Dermis blood vessel endothelial cell (primary cell): ENCODE measurements at regions not wholly inside any gene's neighbourhood (a gene's known extent, or its start where the extent isn't known, plus 50 kb on each side); places are given as distances from the start of the nearest gene placed in this dataset.
"Not testable (repeated sequence)": the region's sequence is repeated elsewhere in the genome, so short reads cannot be mapped to it uniquely, and the experiment has no call there.

ENCODE experiments used
- DNase-seq: peaks from one replicate; pipeline ENCODE4 v3.0.0; 2010

- DNase-seq: no peak
Observed at GRCh38 chr7:39758234-39758970, 135.0 kb downstream of the RALA start.

GRCh38 chr7:39761449-39761848 lies 138.1 kb downstream of the RALA start:
- no peak for DNase-seq

- not testable (repeated sequence) for DNase-seq
Observed at GRCh38 chr7:39762466-39762865, 139.1 kb downstream of the RALA start.

- not testable (repeated sequence) for DNase-seq
Observed at GRCh38 chr7:39762881-39763280, 139.5 kb downstream of the RALA start.

- not testable (repeated sequence) for DNase-seq
Observed at GRCh38 chr7:39765833-39766232, 142.5 kb downstream of the RALA start.

GRCh38 chr7:39768439-39768838 lies 145.1 kb downstream of the RALA start:
- DNase-seq: not testable (repeated sequence)

- DNase-seq: not testable (repeated sequence)
Observed at GRCh38 chr7:39774341-39774851, 151.0 kb downstream of the RALA start.

GRCh38 chr7:39781557-39781956 lies 158.2 kb downstream of the RALA start:
- DNase-seq: peak; percentile 13

GRCh38 chr7:39786440-39786839 lies 163.1 kb downstream of the RALA start:
- peak; percentile 2 for DNase-seq

GRCh38 chr7:39791035-39791434 lies 159.0 kb upstream of the CDK13 start:
- DNase-seq: peak; percentile 7

- DNase-seq: not testable (repeated sequence)
Observed at GRCh38 chr7:39791911-39792310, 158.1 kb upstream of the CDK13 start.

- DNase-seq: not testable (repeated sequence)
Observed at GRCh38 chr7:39793026-39793425, 157.0 kb upstream of the CDK13 start.

GRCh38 chr7:39793851-39794250 lies 156.2 kb upstream of the CDK13 start:
- DNase-seq: not testable (repeated sequence)

GRCh38 chr7:39796947-39797346 lies 153.1 kb upstream of the CDK13 start:
- DNase-seq: not testable (repeated sequence)

GRCh38 chr7:39798077-39798476 lies 152.0 kb upstream of the CDK13 start:
- DNase-seq: not testable (repeated sequence)

GRCh38 chr7:39808796-39809481 lies 141.1 kb upstream of the CDK13 start:
- DNase-seq: no peak

GRCh38 chr7:39810204-39810642 lies 139.8 kb upstream of the CDK13 start:
- DNase-seq: no peak

GRCh38 chr7:39810710-39811109 lies 139.3 kb upstream of the CDK13 start:
- no peak for DNase-seq

- peak; percentile 24 for DNase-seq
Observed at GRCh38 chr7:39811161-39811614, 138.9 kb upstream of the CDK13 start.

GRCh38 chr7:39816462-39817060 lies 133.5 kb upstream of the CDK13 start:
- peak; percentile 59 for DNase-seq

- no peak for DNase-seq
Observed at GRCh38 chr7:39819514-39819913, 130.5 kb upstream of the CDK13 start.

- DNase-seq: no peak
Observed at GRCh38 chr7:39824456-39825200, 125.4 kb upstream of the CDK13 start.
